Omental fat pad (tissue), 3 donors: ENCODE measurements at regions not wholly inside any gene's neighbourhood (a gene's known extent, or its start where the extent isn't known, plus 50 kb on each side); places are given as distances from the start of the nearest gene placed in this dataset.
"Not testable (repeated sequence)": the region's sequence is repeated elsewhere in the genome, so short reads cannot be mapped to it uniquely, and the experiment has no call there.

ENCODE experiments used
- ATAC-seq: fragments of 150-250 bp; one replicate; pipeline ENCODE4 v1.9.1; 2016; ENCODE audit warnings: mild to moderate bottlenecking, moderate library complexity; ENCODE audit not compliant: low FRiP score
- DNase-seq: peaks from one replicate; pipeline ENCODE4 v3.0.0-alpha.2; 2019; ENCODE audit warnings: low spot score
- TF ChIP-seq, protein P1 (sequence below), 3 donors: fragments of 450-650 bp; IDR thresholded peaks; one replicate each; pipeline ENCODE4 v1.5.1; 2016 to 2017; ENCODE audit warnings: antibody characterized with exemption in 3 of 3, mild to moderate bottlenecking in 3 of 3, moderate library complexity in 2 of 3

- DNase-seq, result no peak
- ATAC-seq, result no peak
- TF ChIP-seq, protein P1, sequence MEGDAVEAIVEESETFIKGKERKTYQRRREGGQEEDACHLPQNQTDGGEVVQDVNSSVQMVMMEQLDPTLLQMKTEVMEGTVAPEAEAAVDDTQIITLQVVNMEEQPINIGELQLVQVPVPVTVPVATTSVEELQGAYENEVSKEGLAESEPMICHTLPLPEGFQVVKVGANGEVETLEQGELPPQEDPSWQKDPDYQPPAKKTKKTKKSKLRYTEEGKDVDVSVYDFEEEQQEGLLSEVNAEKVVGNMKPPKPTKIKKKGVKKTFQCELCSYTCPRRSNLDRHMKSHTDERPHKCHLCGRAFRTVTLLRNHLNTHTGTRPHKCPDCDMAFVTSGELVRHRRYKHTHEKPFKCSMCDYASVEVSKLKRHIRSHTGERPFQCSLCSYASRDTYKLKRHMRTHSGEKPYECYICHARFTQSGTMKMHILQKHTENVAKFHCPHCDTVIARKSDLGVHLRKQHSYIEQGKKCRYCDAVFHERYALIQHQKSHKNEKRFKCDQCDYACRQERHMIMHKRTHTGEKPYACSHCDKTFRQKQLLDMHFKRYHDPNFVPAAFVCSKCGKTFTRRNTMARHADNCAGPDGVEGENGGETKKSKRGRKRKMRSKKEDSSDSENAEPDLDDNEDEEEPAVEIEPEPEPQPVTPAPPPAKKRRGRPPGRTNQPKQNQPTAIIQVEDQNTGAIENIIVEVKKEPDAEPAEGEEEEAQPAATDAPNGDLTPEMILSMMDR (IDR thresholded peaks at IDR 0.05), result no peak
Observed at GRCh38 chrX:145953628-145954027, 136.0 kb downstream of the SLITRK2 start.

- ATAC-seq (no peak), DNase-seq (no peak)
- TF ChIP-seq, protein P1 (IDR thresholded peaks at IDR 0.05), result no peak
Observed at GRCh38 chrX:145990051-145990450, 172.4 kb downstream of the SLITRK2 start.

DNA sequence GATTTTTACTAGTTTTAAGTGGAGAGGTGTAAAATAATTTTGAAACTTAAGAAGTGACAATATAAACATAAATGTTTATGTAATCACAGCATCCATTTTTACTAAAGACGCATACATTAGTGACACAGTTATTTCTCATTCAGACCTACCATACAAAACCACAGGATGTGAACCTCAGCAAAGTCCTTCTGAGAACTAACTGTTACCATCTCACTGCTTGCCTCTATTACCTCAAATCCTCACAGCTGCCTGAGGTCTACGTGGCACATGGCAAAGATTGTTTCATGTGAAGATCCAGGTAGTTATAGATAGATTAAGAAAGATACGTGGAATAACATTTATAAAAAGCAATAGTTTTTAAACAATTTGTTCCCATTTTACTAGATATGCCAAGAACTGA, 189.0 kb downstream of the SLITRK2 start:
- TF ChIP-seq, protein P1 (IDR thresholded peaks at IDR 0.05), result no peak
- ATAC-seq, result no peak
- no peak for DNase-seq

DNA sequence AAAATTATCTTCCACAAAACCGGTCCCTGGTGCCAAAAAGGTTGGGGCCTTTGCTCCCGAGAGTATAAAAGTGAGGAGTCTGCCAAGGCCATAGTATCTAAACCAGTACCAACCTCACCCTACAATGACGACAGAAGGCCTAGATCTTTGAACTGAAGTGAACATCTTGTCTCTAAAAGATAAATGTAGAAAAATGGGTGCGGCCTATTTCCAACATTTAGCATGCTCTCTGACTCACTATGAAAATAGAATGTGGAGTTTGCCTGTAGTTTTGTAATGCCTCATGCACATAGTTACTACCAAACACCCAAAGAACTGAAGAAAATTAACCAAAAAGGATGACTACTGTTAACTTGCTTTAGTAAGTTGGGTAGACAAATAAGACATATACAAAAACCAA, 218.4 kb downstream of the SLITRK2 start:
- DNase-seq (no peak), ATAC-seq (no peak)
- TF ChIP-seq, protein P1 (IDR thresholded peaks at IDR 0.05), result no peak

DNA sequence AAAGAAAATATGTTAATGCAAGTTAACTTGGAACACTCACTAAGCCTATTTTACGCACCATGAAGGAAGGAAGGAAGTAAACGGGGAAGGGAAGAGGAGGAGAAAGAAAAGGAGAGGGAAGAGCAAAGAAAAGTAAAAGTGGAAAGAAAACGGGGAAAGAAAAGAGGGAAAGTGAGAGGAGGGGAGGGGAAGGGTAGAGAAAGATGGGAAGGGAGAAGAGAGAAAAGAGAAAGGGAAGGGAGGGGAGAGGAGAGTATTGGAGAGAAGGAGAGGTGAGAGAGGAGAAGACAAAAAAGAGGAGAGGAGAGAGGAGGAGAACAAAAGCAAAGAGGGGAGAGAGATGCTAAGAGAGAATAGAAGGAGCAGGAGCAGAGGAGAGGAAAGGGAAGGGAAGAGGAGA, 224.1 kb downstream of the SLITRK2 start:
- no peak for DNase-seq
- TF ChIP-seq, protein P1 (IDR thresholded peaks at IDR 0.05), result no peak
- ATAC-seq, result no peak

DNA sequence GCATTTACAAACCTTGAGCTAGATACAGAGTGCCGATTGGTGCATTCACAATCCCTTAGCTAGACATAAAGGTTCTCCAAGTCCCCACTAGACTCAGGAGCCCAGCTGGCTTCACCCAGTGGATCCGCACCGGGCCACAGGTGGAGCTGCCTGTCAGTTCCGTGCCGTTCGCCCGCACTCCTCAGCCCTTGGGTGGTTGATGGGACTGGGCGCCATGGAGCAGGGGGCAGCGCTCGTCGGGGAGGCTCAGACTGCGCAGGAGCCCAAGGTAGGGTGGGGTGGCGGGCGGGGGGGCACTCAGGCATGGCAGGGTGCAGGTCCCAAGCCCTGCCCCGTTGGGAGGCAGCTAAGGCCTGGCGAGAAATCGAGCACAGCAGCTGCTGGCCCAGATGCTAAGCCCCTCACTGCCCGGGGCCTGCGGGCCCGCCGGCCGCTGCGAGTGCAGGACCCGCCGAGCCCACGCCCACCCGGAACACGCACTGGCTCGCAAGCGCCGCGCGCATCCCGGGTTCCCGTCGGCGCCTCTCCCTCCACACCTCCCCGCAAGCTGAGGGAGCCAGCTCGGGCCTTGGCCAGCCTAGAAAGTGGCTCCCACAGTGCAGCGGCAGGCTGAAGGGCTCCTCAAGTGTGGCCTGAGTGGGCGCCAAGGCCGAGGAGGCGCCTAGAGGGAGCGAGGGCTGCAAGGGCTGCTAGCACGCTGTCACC, 228.5 kb downstream of the SLITRK2 start:
- not testable (repeated sequence) for DNase-seq, ATAC-seq

DNA sequence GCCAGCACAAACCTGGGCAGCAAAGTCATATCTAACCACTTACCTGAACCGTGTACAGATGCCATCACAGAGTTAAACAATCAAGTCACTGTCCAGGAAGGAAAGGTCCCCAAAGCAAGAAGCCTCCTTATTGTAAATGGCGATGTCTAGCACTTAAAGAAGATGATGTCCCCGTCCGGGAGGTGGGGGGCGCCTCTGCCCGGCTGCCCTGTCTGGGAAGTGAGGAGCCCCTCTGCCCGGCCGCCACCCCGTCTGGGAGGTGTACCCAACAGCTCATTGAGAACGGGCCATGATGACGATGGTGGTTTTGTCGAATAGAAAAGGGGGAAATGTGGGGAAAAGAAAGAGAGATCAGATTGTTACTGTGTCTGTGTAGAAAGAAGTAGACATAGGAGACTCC, 231.9 kb downstream of the SLITRK2 start:
- not testable (repeated sequence) for ATAC-seq, DNase-seq

DNA sequence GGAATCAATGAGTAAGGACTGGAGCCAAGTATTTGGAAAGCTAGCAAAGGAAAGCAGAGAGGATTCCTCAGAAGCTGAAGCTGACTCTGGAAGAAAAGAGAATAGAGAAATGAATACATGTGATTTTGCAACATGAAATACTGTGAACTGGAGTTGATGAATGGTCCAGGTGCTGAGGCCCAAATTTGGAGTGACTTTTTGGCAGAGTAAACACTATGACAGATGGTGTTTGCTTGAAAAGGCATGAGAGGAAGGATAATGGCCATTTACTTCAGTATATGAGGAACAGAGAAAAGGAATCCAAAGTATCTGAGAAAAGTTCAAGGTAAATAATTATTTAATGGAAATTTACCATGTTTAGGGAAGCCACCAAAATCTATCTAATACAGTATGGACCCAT, 236.7 kb downstream of the SLITRK2 start:
- no peak for ATAC-seq
- TF ChIP-seq, protein P1 (IDR thresholded peaks at IDR 0.05), result no peak
- DNase-seq, result no peak
